ENCODE measurements at regions not wholly inside any gene's neighbourhood (a gene's known extent, or its start where the extent isn't known, plus 50 kb on each side); places are given as distances from the start of the nearest gene placed in this dataset.

DNA sequence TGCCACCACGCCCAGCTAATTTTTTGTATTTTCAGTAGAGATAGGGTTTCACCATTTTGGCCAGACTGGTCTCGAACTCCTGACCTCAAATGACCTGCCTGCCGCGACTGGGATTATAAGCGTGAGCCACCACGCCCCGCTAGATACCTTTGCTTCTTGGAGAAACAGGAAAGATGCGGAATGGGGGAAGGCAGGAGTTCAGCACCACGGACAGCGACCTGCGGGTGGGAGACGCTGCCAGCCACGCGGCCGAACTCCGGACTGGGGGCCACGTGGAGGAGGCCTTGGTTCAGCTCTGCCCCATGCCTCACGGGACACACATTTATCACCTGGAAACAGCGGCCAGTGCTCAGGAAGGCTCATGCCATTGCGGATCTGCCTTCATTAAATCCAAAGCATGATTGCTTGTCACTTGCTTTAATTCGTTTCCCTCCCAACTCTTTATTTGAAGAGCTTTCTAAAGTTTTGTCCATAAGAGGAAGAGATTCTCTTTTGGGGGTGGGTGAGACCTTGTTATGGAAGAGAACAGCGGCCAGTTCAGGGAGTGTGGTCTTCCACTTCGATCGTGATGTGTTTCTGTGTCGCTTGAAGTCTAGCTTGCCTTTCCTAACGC is 219.9 kb downstream of the ENGASE start:
- Histone ChIP-seq H3K9me3 (ENCODE audit: low read length) (no peaks in the 10 kb centered on the region), H3K4me3 (replicated peaks in 1 of 3; ENCODE audit: insufficient read depth in 1 of 3, low read depth in 2 of 3, low read length in 3 of 3) (no peak overlapping the region), H3K4me1 (ENCODE audit: insufficient read depth, low read length) (no peaks in the 10 kb centered on the region), H3K79me2 (ENCODE audit: insufficient read depth, low read length) (no peaks in the 10 kb centered on the region), H4K20me1 (ENCODE audit: insufficient read depth, low read length) (peaks cover 5% of the 10 kb centered on the region; the same call in 1 of the 2 replicates), H3K27me3 (ENCODE audit: control insufficient read depth in 1 of 2, insufficient read depth in 2 of 2, low read length in 2 of 2) (peaks cover 10 to 20% of the 10 kb centered on the region in 2 experiments; a peak in 4 of 5 replicates), H3K36me3 (replicated peaks in 1 of 2; ENCODE audit: control insufficient read depth in 1 of 2, insufficient read depth in 2 of 2, low read length in 2 of 2) (no peaks in the 10 kb centered on the region), H3K27ac (ENCODE audit: extremely low read length, insufficient read depth, low read length) (no peak overlapping the region), H3K9ac (ENCODE audit: insufficient read depth, low read depth, low read length) (no peak overlapping the region), H2AFZ (ENCODE audit: low read length) (no peak overlapping the region), H3K4me2 (ENCODE audit: low read depth, low read length) (no peak overlapping the region)
- 33% methylated on average over 26 of the region's 26 CpGs for WGBS (ENCODE audit: low lambda C conversion rate)
- in situ Hi-C loops (cut with HindIII; ENCODE audit: extremely low pct_ligation_motif_present, low pct_unique_long_range_greater_than_20kb) (no loop called here), intact Hi-C loops (cut with micrococcal nuclease; ENCODE audit: unreplicated experiment) (no loop called here)
- no peak for FAIRE-seq
- ChIA-PET POLR2A (no interaction called here), CTCF (ENCODE audit: low intra/inter-chr PET ratio, low total read pairs) (no interaction called here)
- peak; percentile 65 for ATAC-seq
- BruUV-seq (replicated peaks): no TSS peak
- peak; percentile 36 for DNase-seq (ENCODE audit: low spot score)
- TF ChIP-seq SAFB2 (CRISPR knock-in tag; IDR thresholded peaks at IDR 0.05; ENCODE audit: borderline replicate concordance, low read depth) (no peak; the same call in 1 of the 2 replicates), DPF2 (CRISPR knock-in tag; IDR thresholded peaks at IDR 0.05; ENCODE audit: borderline replicate concordance, low read depth) (no peak), ZNF652 (CRISPR knock-in tag; IDR thresholded peaks at IDR 0.05; ENCODE audit: borderline replicate concordance, low read depth) (peak; percentile 64), ZNF788 (CRISPR knock-in tag; IDR thresholded peaks at IDR 0.05; ENCODE audit: borderline replicate concordance) (peak; percentile 89), MIER2 (CRISPR knock-in tag; IDR thresholded peaks at IDR 0.05) (peak; percentile 99), NKX3-1 (CRISPR knock-in tag; IDR thresholded peaks at IDR 0.05) (peak; percentile 97), ZNF510 (CRISPR knock-in tag; IDR thresholded peaks at IDR 0.05; ENCODE audit: low read depth) (no peak), PITX1 (CRISPR knock-in tag; IDR thresholded peaks at IDR 0.05) (peak; percentile 66; the same call in 1 of the 2 replicates), HOXA9 (CRISPR knock-in tag; IDR thresholded peaks at IDR 0.05; ENCODE audit: borderline replicate concordance) (peak; percentile 92), ONECUT2 (CRISPR knock-in tag; IDR thresholded peaks at IDR 0.05) (peak; percentile 60; the same call in 1 of the 2 replicates), TOPORS (CRISPR knock-in tag; IDR thresholded peaks at IDR 0.05) (peak; percentile 85; the same call in 1 of the 2 replicates), KDM4B (CRISPR knock-in tag; IDR thresholded peaks at IDR 0.05) (peak; percentile 79; the same call in 1 of the 2 replicates), KLF12 (CRISPR knock-in tag; IDR thresholded peaks at IDR 0.05; ENCODE audit: borderline replicate concordance) (peak; percentile 90), ZNF451 (CRISPR knock-in tag; IDR thresholded peaks at IDR 0.05) (peak; percentile 86; the same call in 1 of the 2 replicates)
- TF ChIP-seq, protein P1, sequence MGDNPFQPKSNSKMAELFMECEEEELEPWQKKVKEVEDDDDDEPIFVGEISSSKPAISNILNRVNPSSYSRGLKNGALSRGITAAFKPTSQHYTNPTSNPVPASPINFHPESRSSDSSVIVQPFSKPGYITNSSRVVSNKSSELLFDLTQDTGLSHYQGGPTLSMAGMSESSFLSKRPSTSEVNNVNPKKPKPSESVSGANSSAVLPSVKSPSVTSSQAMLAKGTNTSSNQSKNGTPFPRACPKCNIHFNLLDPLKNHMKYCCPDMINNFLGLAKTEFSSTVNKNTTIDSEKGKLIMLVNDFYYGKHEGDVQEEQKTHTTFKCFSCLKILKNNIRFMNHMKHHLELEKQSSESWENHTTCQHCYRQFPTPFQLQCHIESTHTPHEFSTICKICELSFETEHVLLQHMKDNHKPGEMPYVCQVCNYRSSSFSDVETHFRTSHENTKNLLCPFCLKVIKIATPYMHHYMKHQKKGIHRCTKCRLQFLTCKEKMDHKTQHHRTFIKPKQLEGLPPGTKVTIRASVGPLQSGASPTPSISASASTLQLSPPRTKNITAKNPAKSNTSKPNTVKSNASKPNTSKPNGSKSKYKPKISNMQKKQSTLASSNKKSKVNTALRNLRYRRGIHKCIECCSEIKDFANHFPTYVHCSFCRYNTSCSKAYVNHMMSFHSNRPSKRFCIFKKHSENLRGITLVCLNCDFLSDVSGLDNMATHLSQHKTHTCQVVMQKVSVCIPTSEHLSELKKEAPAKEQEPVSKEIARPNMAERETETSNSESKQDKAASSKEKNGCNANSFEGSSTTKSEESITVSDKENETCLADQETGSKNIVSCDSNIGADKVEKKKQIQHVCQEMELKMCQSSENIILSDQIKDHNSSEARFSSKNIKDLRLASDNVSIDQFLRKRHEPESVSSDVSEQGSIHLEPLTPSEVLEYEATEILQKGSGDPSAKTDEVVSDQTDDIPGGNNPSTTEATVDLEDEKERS (CRISPR knock-in tag; IDR thresholded peaks at IDR 0.05): peak; percentile 84; the same call in 1 of the 2 replicates
- TF ChIP-seq, protein P2, sequence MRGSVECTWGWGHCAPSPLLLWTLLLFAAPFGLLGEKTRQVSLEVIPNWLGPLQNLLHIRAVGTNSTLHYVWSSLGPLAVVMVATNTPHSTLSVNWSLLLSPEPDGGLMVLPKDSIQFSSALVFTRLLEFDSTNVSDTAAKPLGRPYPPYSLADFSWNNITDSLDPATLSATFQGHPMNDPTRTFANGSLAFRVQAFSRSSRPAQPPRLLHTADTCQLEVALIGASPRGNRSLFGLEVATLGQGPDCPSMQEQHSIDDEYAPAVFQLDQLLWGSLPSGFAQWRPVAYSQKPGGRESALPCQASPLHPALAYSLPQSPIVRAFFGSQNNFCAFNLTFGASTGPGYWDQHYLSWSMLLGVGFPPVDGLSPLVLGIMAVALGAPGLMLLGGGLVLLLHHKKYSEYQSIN (CRISPR knock-in tag; IDR thresholded peaks at IDR 0.05; ENCODE audit: borderline replicate concordance): no peak
- TF ChIP-seq, protein P3, sequence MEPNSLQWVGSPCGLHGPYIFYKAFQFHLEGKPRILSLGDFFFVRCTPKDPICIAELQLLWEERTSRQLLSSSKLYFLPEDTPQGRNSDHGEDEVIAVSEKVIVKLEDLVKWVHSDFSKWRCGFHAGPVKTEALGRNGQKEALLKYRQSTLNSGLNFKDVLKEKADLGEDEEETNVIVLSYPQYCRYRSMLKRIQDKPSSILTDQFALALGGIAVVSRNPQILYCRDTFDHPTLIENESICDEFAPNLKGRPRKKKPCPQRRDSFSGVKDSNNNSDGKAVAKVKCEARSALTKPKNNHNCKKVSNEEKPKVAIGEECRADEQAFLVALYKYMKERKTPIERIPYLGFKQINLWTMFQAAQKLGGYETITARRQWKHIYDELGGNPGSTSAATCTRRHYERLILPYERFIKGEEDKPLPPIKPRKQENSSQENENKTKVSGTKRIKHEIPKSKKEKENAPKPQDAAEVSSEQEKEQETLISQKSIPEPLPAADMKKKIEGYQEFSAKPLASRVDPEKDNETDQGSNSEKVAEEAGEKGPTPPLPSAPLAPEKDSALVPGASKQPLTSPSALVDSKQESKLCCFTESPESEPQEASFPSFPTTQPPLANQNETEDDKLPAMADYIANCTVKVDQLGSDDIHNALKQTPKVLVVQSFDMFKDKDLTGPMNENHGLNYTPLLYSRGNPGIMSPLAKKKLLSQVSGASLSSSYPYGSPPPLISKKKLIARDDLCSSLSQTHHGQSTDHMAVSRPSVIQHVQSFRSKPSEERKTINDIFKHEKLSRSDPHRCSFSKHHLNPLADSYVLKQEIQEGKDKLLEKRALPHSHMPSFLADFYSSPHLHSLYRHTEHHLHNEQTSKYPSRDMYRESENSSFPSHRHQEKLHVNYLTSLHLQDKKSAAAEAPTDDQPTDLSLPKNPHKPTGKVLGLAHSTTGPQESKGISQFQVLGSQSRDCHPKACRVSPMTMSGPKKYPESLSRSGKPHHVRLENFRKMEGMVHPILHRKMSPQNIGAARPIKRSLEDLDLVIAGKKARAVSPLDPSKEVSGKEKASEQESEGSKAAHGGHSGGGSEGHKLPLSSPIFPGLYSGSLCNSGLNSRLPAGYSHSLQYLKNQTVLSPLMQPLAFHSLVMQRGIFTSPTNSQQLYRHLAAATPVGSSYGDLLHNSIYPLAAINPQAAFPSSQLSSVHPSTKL (CRISPR knock-in tag; IDR thresholded peaks at IDR 0.05): peak; percentile 76

Measured in HepG2 (cell line).